Keratinocyte (primary cell): ENCODE measurements at regions not wholly inside any gene's neighbourhood (a gene's known extent, or its start where the extent isn't known, plus 50 kb on each side); places are given as distances from the start of the nearest gene placed in this dataset.
"Not testable (repeated sequence)": the region's sequence is repeated elsewhere in the genome, so short reads cannot be mapped to it uniquely, and the experiment has no call there.

Experiments
- DNase-seq: peaks from one replicate; pipeline ENCODE4 v3.0.0-alpha.2; 2011; ENCODE audit warnings: low read depth, missing footprints, low spot score
- FAIRE-seq: peaks from 2 replicates; lab custom pipeline; 2011; peaks lifted over from hg19 to GRCh38; lab: Jason Lieb, UNC
- H2AFZ ChIP-seq: 2 replicates; pipeline ENCODE4 v1.6.0; 2012; ENCODE audit warnings: low read length, control low read depth, inconsistent platforms; ENCODE audit not compliant: control insufficient read depth
- H3K27ac ChIP-seq: 2 replicates; pipeline ENCODE4 v1.5.1; 2011; ENCODE audit warnings: low read length; ENCODE audit not compliant: control insufficient read depth, insufficient read depth
- H3K27me3 ChIP-seq: 3 replicates; pipeline ENCODE4 v1.6.0; 2011; ENCODE audit warnings: low read length; ENCODE audit not compliant: control insufficient read depth, insufficient read depth; ENCODE audit errors: extremely low read depth
- H3K36me3 ChIP-seq, 2 experiments: 2 replicates in 1 of 2; 3 replicates in 1 of 2; pipeline ENCODE4 v1.5.1; 2011; ENCODE audit warnings: low read length in 2 of 2, mild to moderate bottlenecking in 1 of 2; ENCODE audit not compliant: control insufficient read depth in 2 of 2, insufficient read depth in 2 of 2; ENCODE audit errors: extremely low read depth in 1 of 2
- H3K4me1 ChIP-seq: 3 replicates; pipeline ENCODE4 v1.5.1; 2011; ENCODE audit warnings: low read length; ENCODE audit not compliant: control insufficient read depth, insufficient read depth; ENCODE audit errors: extremely low read depth
- H3K4me2 ChIP-seq: 3 replicates; pipeline ENCODE4 v1.6.0; 2011; ENCODE audit warnings: low read depth, low read length; ENCODE audit not compliant: control insufficient read depth, insufficient read depth; ENCODE audit errors: extremely low read depth
- H3K4me3 ChIP-seq, 3 experiments: fragments of 200-600 bp in 1 of 3; sonication (generic) in 1 of 3; 2 replicates in 2 of 3; 3 replicates in 1 of 3; pipeline ENCODE4 v1.5.1; 2011 to 2016; ENCODE audit warnings: low read length in 3 of 3, mild to moderate bottlenecking in 3 of 3, control low read depth in 2 of 3, inconsistent platforms in 1 of 3, low read depth in 1 of 3, mixed read lengths in 1 of 3, mixed run types in 1 of 3, moderate library complexity in 1 of 3; ENCODE audit not compliant: control insufficient read depth in 2 of 3, insufficient read depth in 2 of 3; ENCODE audit errors: extremely low read depth in 1 of 3
- H3K79me2 ChIP-seq: 2 replicates; pipeline ENCODE4 v1.6.0; 2012; ENCODE audit warnings: low read length; ENCODE audit not compliant: control insufficient read depth, insufficient read depth
- H3K9ac ChIP-seq: 3 replicates; pipeline ENCODE4 v1.6.0; 2011; ENCODE audit warnings: low read length; ENCODE audit not compliant: control insufficient read depth, insufficient read depth; ENCODE audit errors: extremely low read depth
- H3K9me1 ChIP-seq: 3 replicates; pipeline ENCODE4 v1.6.0; 2011; ENCODE audit warnings: low read length; ENCODE audit not compliant: control insufficient read depth, insufficient read depth; ENCODE audit errors: extremely low read depth
- H3K9me3 ChIP-seq: 2 replicates; pipeline ENCODE4 v1.5.1; 2012; ENCODE audit warnings: low read depth, low read length; ENCODE audit not compliant: control insufficient read depth
- H4K20me1 ChIP-seq: 3 replicates; pipeline ENCODE4 v1.6.0; 2011; ENCODE audit warnings: low read length; ENCODE audit not compliant: control insufficient read depth, insufficient read depth; ENCODE audit errors: extremely low read depth
- dilution Hi-C: fragments of 300-500 bp; cut with MboI; formaldehyde crosslinking; loops from one replicate; pipeline ENCODE4 v1.7.0; 2020; ENCODE audit warnings: low sequenced_read_pairs; ENCODE audit not compliant: extremely low pct_ligation_motif_present

DNA sequence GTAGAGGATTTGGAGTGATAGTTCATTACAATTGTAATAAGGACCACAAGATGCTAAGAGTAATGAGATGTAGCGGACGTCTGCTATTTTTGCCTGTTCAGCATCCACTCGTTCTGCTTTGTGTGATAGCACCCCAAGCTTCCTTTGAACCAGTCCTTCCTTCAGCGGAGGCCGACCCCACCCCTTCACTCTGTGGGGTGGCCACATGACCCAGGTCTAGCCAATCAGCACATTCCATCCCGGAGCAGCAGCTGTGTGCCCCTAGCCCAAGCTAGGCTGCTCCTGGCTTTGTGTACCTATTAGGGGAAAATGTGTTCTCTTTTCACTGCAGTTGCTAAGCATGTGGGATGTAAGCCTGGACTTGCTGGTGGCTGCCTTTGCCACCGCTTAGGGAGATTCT is 111.8 kb upstream of the CRYM start:
- dilution Hi-C loops, H3K36me3 ChIP-seq, H3K79me2 ChIP-seq, H3K4me3 ChIP-seq, H3K4me1 ChIP-seq, H3K27ac ChIP-seq, H4K20me1 ChIP-seq, H3K9me3 ChIP-seq, DNase-seq, FAIRE-seq, H3K9ac ChIP-seq, H3K27me3 ChIP-seq, H2AFZ ChIP-seq, H3K9me1 ChIP-seq, H3K4me2 ChIP-seq: not testable (repeated sequence)

DNA sequence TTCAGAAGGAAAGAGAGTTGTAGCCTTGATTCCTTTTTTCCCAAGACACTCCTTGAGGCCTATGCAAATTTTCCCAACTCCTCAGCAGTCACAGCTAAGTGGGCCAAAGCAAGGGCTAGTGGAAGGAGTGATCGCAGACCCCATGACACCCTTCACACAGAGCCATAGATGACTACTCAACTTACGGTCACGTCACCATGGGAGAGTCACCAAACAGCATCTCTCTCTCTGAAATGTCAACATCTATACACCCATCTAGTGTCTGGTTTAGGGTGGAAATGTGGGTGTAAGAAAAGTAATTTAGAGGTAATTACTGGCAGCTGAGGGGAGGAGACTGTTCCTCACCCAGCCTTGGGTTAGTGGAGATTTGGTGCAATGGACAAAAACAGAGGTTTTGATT is 109.7 kb upstream of the CRYM start:
- H3K9me1 ChIP-seq, H4K20me1 ChIP-seq, H3K36me3 ChIP-seq, H3K4me1 ChIP-seq, H3K79me2 ChIP-seq, H3K9ac ChIP-seq, H3K27ac ChIP-seq, H3K9me3 ChIP-seq, H3K27me3 ChIP-seq, dilution Hi-C loops, DNase-seq, H3K4me2 ChIP-seq, FAIRE-seq, H3K4me3 ChIP-seq, H2AFZ ChIP-seq: not testable (repeated sequence)

DNA sequence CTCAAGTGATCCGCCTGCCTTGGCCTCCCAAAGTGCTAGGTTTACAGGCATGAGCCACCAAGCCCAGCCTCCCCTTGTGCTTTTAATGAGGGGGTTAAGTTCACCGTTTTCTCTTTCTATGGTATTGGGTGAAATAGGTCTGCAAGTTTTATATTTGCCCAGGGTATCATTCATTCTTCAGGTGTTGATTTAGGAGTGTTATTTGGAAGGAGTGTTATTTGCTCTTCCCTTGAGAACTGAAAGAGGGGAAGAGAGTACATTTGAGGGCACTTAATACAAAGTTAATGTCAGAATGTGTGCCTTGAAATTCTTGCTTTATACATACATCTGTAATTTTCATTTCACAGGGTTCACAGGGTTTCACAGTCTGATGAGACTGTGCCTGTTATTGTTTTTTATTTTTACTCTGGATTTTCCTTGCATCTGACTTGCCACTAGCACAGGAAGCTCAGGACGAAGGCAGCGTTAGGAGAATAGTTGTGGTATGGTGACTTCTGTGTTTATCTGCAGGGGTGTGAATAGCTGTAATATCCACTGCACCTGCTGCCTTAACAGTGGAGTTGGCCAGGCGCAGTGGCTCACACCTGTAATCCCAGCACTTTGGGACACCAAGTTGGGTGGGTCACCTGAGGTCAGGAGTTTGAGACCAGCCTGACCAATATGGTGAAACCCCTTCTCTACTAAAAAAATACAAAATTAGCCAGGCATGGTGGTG is 108.3 kb upstream of the CRYM start:
- dilution Hi-C loops, H4K20me1 ChIP-seq, FAIRE-seq, H3K4me3 ChIP-seq, H3K4me1 ChIP-seq, H3K9ac ChIP-seq, H3K9me1 ChIP-seq, H3K27ac ChIP-seq, H3K79me2 ChIP-seq, H2AFZ ChIP-seq, H3K27me3 ChIP-seq, H3K36me3 ChIP-seq, DNase-seq, H3K4me2 ChIP-seq, H3K9me3 ChIP-seq: not testable (repeated sequence)

DNA sequence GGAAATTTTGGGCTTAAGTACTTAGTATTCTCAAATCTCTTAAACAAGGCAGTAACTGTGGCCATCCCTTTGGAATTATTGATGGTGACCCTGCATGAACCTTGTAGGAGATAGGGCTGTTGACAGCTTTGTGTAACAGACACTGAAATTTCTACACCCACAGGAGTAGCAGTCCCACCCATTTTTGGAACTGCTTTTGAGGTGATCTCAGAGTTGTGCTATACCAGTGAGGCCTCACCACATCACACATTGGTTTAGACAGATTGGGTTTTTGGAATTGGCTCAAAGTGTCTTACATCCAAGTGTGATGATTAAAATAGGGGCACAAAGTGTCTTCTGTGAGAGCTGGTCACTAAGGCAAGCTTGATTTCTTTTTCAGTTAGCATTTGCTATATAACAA is 105.6 kb upstream of the CRYM start:
- H3K27ac ChIP-seq, H3K9me1 ChIP-seq, dilution Hi-C loops, FAIRE-seq, H3K36me3 ChIP-seq, H3K4me1 ChIP-seq, H3K4me3 ChIP-seq, H2AFZ ChIP-seq, H3K9me3 ChIP-seq, H3K4me2 ChIP-seq, H4K20me1 ChIP-seq, H3K79me2 ChIP-seq, H3K9ac ChIP-seq, DNase-seq, H3K27me3 ChIP-seq: not testable (repeated sequence)

DNA sequence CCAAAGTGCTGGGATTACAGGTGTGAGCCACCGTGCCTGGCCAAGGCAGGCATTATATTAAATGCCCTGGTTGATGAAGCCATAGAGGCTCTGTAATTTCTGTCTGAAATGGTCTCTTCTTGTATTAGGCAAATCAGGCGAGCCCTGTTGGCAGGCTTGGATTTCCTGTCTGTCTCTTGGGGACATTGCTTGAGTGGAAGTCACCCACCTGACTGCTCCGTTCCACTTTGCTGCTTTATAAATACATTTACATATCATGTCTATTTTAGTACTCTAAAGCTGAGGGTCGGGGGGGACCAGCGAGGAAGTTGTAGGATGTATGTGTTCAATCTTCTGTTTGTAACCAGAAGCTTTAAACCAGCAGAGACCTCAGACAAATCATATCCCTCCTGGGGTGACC is 101.6 kb upstream of the CRYM start:
- dilution Hi-C loops, H4K20me1 ChIP-seq, H3K9ac ChIP-seq, DNase-seq, H3K9me3 ChIP-seq, H3K79me2 ChIP-seq, H3K4me3 ChIP-seq, H3K9me1 ChIP-seq, H3K27me3 ChIP-seq, H2AFZ ChIP-seq, FAIRE-seq, H3K4me2 ChIP-seq, H3K4me1 ChIP-seq, H3K36me3 ChIP-seq, H3K27ac ChIP-seq: not testable (repeated sequence)
